NCI-H1092 (cell line): ENCODE measurements at regions not wholly inside any gene's neighbourhood (a gene's known extent, or its start where the extent isn't known, plus 50 kb on each side); places are given as distances from the start of the nearest gene placed in this dataset.
"Not testable (repeated sequence)": the region's sequence is repeated elsewhere in the genome, so short reads cannot be mapped to it uniquely, and the experiment has no call there.

ENCODE experiments used
- DNase-seq: peaks from one replicate; lab custom pipeline; 2025; lab: John Stamatoyannopoulos, UW

DNA sequence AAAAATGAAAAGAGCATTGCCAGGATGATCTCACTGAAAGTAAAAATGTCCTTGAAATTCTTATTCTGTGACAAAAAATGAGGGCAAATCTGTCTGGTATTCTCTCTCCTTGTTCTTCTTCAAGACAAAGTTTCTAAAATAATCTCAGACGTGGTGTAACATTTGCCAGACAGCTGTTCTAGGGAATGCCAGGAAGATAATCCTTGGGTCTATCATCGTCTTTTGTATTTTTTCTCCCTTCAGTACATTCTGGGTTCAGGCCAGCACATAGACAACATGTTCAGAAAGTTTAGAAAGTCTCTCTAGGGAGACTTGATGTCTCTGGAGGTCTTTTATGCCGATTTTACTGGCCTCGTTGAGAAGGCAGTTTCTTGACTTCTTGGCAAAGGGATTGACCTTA is 121.2 kb upstream of the HES1 start:
- DNase-seq = no peak

DNA sequence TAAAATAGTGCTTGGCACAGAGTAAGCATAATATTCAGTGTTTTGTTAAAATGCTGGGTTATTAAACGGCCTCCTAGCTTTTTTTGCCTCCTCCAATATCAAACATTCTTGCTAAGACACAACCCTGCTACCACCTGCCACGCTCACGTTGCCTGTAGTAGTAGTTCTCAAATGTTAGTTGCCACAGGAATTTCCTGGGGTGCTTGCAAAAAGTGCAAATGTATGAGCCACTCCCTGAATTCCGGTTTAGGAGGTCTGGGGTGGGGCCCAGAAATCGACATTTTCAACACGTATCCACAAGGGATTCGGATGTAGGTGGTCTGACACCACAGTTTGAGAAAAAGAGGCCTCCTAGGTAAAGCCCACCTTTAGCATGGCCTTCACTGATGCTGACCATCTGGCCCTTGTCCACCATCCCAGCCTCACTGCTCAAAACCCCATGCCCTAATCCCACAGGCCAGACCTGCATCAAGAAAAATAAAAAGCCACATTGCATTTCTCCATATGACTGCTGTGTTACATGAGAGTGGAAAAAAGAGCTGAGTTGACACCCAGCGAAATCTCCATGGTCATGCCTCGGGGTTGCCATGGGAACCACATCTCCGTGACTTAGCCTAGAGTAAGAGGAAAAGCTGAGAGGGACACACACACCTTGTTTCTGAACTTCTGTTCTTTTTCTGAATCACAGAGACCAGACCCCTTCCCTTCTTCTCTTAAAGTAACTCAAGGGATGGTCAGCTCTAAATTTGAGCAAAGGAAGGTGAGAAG is 116.4 kb upstream of the HES1 start:
- no peak for DNase-seq

DNA sequence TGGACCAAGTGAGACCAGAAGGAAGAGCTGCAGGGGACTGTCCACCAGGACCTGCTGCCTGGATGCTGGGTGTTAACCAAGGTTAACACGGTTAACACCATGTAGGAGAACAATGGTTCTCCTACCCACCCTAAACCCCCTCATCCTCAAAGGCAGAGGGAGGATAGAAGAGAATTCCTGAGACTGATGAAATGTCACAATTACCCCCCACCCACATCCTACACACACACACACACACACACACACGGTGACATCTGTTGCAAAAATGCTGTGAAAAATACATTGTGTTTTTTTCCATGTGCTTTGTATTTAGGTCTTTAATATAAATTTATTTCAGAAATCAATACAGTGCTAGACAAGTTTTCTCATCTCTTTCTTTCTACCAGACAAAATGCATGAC is 113.9 kb upstream of the HES1 start:
- no peak for DNase-seq

DNA sequence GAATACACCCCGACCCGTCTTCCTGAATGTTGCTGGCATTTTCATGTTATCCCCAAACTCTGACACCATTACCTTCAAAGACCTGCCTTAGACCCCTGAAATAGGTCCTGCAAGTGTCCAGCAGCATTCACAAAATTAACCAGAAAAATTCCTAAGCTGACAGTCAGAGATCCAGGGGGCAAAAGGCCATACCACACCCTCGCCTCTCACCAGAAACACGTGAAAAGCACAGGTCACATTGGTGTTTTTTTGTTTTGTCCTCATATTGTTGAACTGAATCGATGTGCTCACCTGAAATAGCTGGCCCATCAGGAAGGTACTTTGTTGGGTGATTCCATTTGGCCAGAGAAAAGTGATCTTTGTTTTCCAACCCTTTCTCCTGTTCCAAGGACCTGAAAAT is 113.1 kb upstream of the HES1 start:
- DNase-seq = no peak

DNA sequence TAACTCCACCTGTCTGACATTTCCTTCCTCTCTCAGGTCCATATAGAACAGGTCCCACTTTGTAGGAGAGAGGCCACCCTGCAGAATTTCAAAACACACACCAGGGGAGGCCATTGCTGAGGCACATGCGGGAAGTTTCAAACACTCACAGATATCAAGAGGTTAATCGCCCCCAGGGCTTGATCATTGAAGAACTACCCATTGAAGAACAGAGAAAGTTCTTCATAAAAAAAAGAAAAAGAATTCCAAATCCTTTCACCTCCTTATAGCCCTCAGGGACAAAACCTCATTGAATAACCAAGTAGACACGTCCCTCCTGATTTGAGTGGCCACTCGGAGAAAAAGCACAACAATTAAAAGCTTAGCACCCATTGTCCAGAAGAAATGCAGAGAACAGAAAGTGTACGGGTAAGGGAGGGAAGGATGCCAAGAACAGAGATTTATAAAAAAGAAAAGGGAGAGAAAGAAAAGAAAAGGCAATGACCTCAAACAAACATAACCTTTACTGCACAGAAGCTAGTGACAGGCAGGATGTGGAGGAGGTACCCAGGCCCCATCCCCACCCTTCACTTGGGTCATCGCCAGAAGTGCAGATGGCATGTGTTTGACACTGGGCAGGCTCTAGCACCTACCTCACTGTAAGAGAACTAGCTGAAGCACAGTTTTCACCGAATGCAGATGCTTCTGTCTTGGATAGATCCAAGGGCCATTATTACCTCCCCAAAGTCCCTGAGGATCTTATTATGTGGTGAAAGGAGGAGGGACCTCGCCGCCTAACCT is 112.3 kb upstream of the HES1 start:
- DNase-seq = peak; percentile 73

DNA sequence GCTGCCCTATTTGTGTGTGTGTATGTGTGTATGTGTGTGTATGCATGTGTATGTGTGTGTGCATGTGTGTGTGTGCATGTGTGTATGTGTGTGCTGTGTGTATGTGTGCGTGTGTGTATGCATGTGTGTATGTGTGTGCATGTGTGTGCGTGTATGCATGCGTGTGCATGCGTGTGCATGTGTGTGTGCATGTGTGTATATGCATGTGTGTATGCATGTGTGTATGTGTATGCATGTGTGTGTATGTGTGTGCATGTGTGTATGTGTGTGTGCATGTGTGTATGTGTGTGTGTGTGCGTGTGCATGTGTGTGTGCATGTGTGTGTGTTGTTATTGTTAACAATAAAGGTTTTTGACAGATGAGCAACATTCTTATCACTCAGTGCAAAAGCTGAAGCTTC is 110.8 kb upstream of the HES1 start:
- no peak for DNase-seq

DNA sequence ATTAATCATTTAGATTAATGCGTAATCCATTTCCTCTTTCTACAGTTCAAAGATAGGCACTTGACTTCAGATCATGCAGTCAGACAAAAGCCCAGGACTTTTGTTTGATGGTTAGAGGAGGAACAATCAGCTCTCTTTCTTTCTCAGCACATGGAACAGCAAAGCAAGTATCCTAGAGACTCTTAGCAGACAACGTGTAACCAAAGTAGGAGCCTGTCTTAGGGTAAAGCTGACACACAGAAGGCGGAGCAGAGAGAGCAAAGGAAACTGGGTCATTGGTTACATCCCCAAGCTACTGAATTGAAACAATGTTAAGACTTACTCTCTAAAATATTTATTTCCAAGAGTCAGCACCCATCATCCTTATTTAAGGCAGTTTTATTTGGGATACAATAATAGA is 110.0 kb upstream of the HES1 start:
- no peak for DNase-seq

DNA sequence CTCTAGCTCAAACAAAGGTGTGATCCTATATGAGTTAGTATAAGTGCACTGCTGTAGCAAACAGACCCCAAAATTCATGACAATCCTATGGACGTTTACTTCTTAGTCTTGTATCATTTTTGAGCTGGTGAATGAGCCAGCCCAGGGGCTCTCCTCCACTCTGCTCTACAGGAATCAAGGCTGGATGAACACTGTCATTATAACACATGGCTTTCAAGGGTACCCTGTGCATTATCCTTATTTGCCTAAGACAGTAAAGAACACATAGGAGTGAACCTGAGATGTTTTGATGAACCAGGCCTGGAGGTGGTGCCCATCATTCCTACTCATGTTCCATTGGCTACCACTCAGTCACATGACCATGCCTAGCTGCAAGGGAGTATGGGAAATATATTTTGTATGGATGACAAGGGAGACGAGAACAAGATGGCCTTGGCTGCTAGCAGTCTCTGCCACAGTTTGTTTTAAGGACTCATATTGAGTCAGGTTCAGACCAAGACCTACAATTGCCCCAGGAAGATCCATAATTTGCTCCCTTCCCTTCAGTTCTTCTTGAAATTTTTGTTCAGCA is 107.4 kb upstream of the HES1 start:
- DNase-seq = no peak

DNA sequence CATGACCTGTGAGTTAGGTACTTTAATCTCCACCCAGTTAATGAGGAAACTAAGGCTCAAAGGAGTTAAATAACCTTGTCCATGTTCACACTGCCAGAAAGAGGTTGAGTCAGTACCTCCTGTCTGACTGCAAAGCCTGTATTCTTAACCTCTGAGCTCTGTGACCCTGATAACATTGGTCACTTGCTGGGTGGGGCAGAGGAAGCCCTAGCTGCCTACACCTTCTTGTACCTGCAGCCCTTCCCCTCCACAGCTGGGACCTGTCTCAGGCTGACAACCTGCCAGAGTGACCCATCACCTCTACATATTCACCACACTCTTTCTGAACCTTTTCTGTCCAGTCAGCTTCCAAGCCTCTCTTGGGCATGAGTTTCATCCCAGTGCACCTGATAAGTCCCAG is 106.1 kb upstream of the HES1 start:
- DNase-seq = no peak

DNA sequence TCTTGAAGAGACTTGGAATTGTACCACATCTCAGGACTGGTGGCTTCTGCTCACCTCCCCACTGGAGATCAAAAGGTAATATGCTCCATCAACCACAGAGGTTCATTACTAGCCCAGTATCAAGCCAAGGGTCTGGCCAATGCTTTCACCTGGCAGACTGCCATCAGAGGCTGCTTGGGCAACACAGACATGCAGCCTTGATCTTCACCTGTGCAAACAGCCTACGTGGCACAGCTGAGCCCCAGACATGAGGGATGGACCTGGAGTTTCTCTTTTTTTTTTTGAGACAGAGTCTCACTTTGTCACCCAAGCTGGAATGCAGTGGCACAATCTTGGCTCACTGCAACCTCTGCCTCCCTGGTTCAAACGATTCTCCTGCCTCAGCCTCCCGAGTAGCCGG is 105.6 kb upstream of the HES1 start:
- DNase-seq = peak; percentile 46

DNA sequence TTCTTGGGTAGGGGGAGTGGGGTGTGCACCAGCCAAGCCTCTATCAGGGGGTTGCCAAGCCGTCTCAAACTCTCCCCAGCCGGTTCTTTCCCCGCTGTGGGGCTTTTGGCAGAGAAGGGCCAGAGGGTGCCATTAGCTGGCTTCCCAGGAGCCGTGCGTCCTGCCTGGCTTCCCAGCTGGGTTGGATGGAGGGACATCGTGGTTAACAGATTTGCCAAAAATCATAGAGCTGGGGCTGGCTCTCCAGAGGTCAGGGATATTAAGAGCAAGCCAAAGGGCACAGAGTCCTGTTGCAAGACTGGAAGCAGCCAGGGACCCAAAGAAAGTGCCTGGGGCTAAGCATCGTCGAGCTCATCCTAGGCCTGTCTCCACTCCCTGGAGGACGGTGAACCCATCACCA is 104.6 kb upstream of the HES1 start:
- DNase-seq = no peak

DNA sequence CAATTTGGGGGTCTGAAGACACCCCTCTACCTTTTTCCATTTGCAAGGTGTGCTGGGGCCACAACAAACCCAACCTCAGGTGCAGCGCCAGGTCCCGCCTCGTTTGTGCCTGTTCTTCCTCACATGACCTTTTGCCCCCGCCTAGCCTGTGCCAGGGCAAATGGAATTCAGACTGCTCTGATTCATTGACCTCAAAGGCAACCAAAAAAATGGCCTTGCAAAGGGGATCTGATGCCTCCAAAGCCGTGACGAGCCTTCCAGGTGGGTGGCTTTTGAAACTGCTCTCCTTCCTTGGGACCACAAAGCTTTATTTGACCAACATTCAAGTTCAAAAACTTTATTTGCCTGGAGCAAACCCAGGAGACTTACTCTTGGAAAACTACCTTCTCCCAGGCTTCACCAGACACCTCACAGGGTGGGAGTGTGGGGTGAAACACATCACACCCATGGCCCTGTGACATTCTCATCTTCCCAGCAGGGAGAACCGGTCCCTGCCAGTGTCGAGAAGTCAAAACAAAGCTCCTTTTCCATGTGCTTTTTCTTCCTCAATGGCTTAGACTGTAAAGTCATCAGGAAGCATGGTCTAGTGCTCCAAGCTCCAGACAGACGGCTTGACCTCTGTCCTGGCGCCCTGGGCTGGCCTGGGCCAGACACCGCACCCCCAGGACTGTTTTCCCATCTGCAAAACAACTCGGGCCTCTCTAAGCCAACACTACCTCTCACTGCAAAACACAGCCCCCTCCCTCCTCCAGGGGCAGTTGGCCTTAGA is 103.9 kb upstream of the HES1 start:
- DNase-seq = no peak

DNA sequence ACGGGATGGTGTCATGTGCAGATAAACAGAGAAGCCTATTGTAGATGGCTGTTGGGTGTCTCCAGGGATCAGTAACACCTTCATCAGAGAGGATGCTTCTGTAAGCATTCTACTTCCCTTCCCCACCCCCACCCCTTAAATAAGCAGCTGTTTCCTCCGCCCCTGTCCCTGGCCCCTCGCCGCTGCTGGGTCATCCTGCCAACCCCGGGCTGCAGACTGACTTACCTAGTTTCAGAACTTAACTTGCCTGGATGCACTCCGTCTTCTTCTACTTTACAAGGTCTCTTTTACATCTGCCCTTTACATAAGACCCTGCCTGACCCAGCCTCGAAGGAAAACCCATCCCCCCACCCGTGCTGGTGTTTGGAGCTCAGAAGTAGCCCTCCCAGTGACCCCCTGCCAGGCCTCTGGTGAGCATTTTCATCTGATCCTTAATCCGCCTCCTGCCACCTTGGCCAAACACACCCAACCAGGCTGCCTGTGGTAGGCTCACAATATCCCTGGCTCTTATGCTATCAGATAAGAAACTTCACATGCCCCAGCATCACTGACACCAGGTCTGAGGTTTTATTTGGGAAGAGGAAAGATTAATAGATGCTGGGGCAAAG is 103.0 kb upstream of the HES1 start:
- DNase-seq = no peak

DNA sequence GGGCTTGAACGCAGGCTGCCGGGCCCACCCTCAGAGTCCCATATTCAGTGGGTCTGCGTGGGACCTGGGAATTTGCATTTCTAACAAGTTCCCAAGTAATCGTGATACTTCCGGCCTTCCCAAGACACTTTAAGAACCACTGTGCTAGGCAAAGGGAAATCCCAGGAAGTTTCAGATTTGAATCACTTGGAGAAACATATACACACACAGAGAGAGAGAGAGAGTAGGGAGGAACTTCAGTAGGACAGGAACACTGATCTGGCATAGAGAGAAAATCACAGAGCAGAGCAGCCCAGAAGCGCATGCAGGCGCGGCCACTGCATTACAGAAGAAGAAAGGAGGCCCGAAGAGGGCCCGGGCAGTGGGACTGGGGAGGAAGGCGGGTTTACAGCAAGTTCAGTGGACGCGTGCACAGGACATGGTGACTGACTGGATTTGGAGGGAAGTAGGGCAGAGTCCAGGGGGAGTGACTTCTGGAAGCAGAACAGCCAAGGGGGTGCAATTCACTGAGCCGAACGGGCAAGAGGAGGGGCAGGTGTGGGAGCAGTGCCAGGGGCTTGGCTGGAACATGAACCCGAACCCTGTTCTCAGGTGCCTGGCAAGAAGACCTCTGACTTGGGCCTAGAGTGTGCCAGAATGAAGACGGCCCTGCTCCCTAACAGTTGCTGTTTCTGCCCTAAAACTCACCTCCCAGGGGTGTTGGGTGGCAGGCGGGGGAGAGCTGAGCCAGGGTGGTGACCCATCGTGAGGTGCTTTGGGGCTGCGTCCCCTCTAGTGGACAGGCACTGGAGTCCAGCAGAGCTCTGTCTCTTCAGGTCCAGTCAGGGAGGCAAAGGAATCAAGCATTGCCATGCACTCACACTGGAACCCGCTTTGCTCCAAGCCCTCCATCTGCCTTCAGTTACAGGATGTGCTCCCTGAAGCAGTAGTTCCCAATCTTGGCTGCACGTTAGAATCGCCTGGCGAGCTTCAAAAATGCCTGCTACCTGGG is 101.3 kb upstream of the HES1 start:
- no peak for DNase-seq

DNA sequence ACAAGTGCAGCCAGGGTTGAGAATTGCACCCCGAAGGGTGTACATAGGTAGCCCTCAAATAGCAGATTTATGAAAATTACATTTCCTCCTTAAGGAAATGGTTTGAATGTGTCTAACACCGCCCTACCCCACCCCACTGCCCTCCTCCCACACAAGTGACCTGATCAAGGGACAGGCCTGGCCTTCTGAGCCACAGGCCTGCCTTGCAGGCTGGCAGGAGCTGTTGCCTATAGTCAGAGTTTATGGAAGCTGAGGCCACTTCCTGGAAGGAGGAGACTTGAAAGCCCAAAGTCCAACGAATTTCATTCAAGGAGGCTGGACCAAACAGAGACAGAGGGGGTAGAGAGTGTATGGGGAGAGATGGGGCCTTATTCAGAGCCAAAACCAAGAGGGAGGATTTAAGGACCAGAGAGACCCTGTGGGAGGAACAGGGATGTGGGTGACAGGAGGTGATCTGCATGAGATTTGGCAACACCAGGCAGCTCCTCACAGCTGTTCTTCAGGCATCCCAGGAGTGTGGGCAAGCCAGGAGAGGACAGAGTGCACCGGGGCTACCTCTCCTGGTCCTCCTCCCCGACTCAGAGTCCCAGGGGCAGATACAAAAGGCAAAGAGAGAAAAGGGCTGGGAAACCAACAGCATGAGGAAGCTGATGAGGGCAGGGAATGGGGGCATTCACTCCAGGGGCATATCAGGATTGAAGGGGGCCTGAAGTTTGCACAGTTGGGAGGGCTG is 100.4 kb upstream of the HES1 start:
- DNase-seq = no peak

DNA sequence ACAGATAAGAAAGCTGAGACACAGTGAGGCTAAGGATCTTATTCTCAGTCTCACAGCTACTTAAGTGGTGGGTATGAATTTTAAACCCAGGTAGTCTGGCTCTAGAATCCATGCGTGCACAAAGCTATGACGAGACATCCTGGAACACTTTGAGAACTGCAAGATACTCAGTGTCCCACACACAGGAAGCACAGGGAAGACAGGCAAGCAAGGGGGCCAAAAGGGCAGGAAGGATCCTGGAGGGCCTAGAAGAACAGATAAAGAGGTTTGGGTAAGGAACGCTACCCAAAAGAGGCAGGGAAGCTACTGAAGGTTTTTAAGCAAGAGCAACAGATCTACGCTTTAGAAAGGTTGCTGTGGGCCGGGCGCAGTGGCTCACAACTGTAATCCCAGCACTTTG is 99.1 kb upstream of the HES1 start:
- DNase-seq = no peak

DNA sequence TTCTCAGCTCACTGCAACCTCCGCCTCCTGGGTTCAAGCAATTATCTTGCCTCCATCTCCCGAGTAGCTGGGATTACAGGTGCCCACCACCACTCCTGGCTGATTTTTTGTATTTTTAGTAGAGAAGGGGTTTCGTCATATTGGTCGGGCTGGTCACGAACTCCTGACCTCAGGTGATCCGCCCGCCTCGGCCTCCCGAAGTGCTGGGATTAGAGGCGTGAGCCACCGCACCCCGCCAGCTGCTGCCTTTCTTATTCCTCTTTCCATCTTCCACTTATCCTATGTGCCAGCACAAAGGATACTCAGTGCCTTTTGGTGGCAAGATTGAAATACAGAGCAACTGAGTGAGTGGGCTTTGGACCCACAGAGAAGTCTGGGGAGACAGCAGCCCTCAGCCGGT is 97.6 kb upstream of the HES1 start:
- not testable (repeated sequence) for DNase-seq

DNA sequence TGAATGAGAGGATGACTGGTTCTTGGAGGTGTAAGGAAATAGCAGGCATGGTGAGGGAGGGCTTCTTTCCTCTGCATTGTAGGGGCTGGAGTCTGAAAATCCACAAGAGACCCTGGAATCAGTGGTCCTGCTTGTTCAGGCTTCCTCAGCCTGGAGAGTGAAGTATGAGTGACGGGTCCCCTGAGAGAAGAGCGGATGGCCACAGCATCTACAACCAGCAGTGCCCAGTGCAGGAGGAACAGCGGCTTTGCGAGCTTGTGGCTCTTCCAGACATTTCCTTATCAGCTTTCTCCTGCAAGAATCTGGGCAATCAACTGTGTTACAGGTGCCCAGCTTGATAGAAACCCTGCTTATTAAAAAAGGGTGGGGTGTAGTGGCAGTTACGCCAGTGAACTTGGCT is 97.0 kb upstream of the HES1 start:
- no peak for DNase-seq

DNA sequence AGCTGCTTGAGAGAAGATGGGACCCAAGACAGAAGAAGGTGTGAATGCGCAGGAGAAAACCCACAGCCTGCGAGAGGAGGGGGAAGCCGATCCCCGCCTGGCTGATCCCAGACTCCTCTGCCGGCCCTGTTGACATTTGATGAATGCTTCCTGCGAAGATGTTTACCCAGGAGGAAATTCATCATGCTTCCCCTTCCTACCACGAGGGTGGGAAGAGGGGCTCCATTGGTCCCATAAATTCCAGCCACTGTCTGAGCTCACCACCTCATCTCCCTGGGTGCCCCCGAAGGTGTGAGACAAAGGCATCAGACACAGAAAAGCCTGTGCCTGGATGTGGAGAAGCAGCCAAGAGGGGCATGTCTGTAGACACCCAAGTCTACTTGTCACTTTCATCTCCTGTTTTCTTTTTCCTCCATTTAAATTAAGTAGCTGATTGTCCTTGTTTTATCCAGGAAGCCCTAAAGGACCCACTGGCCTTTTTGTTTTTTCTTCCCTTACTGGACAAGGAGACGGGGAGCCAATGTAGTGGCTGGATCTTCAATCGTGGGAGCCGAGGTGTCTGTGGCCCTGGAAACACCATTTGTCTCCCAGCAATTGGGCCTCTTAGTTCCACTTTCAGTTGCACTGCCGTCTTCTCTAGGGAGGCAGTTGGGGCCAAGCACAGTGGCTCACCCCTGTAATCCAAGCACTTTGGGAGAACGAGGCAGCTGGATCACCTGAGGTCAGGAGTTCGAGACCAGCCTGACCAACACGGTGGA is 95.3 kb upstream of the HES1 start:
- no peak for DNase-seq
